Neural cell (in vitro differentiated cells): ENCODE measurements at regions not wholly inside any gene's neighbourhood (a gene's known extent, or its start where the extent isn't known, plus 50 kb on each side); places are given as distances from the start of the nearest gene placed in this dataset.
"Not testable (repeated sequence)": the region's sequence is repeated elsewhere in the genome, so short reads cannot be mapped to it uniquely, and the experiment has no call there.

ENCODE experiments used
- EP300 ChIP-seq: fragments of 450-650 bp; conservative IDR thresholded peaks from 2 replicates; pipeline ENCODE4 v1.6.1; 2014; ENCODE audit warnings: antibody characterized with exemption, mild to moderate bottlenecking, moderate library complexity; ENCODE audit not compliant: poor library complexity, severe bottlenecking
- EZH2 ChIP-seq: fragments of 200-600, 300-800 bp; shearing (Covaris generic), sonication (generic); IDR thresholded peaks from 2 replicates; pipeline ENCODE4 v1.6.1; 2014; ENCODE audit warnings: antibody characterized with exemption, low read length, borderline replicate concordance, mild to moderate bottlenecking; ENCODE audit not compliant: insufficient read depth, poor library complexity, severe bottlenecking
- RAD21 ChIP-seq: fragments of 450-650 bp; conservative IDR thresholded peaks from 2 replicates; pipeline ENCODE4 v1.6.1; 2014; ENCODE audit warnings: antibody characterized with exemption, mild to moderate bottlenecking, moderate library complexity
- TF ChIP-seq, protein P1 (sequence below): fragments of 450-650 bp; IDR thresholded peaks from 2 replicates; pipeline ENCODE4 v1.5.1; 2014; ENCODE audit warnings: antibody characterized with exemption, mild to moderate bottlenecking, moderate library complexity; ENCODE audit not compliant: poor library complexity, severe bottlenecking

DNA sequence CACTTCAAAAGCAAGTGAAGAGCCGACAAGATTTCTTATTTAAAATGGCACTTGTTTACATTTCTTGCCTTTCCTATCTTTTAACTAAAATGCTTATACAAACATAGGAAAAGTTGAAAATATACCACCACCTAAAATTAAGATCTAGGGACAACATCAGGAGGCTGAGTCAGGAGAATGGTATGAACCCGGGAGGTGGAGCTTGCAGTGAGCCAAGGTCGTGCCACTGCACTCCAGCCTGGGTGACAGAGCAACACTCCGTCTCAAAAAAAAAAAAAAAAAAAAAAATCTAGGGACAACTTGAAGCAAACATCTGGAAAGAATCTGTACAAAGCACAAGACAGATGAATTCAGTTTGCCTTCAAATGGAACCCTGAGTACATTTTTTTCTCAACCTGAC is 1455.3 kb downstream of the KHDRBS2 start:
- not testable (repeated sequence) for TF ChIP-seq EP300, EZH2, RAD21
- TF ChIP-seq, protein P1, sequence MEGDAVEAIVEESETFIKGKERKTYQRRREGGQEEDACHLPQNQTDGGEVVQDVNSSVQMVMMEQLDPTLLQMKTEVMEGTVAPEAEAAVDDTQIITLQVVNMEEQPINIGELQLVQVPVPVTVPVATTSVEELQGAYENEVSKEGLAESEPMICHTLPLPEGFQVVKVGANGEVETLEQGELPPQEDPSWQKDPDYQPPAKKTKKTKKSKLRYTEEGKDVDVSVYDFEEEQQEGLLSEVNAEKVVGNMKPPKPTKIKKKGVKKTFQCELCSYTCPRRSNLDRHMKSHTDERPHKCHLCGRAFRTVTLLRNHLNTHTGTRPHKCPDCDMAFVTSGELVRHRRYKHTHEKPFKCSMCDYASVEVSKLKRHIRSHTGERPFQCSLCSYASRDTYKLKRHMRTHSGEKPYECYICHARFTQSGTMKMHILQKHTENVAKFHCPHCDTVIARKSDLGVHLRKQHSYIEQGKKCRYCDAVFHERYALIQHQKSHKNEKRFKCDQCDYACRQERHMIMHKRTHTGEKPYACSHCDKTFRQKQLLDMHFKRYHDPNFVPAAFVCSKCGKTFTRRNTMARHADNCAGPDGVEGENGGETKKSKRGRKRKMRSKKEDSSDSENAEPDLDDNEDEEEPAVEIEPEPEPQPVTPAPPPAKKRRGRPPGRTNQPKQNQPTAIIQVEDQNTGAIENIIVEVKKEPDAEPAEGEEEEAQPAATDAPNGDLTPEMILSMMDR, result not testable (repeated sequence)
